ENCODE measurements at regions not wholly inside any gene's neighbourhood (a gene's known extent, or its start where the extent isn't known, plus 50 kb on each side); places are given as distances from the start of the nearest gene placed in this dataset.

DNA sequence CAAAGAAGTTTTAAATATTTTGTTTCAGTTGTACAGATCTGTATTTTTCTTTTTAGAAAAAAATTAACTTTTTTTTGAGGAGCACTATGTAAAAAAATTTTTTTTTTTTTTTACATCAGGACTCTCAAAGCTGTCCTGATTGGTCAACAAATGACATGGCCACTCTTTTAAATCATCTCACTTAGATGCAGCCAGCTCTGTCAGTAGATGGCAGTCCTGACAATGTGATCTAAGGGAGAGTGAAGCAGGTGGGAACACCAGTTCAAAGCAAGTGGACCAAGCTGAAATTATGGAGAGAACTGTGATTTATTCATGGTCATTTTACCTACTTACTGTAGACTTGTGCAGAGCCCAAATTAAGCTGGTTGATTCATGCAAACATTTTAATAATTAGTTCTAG lies 174.7 kb upstream of the GPRIN3 start:
- H3K27me3 ChIP-seq, result no peaks in the 10 kb centered on the region
- TF ChIP-seq EZH2 (IDR thresholded peaks at IDR 0.05) (no peak), EZH2phosphoT487 (IDR thresholded peaks at IDR 0.05) (no peak)
- TF ChIP-seq, protein P1, sequence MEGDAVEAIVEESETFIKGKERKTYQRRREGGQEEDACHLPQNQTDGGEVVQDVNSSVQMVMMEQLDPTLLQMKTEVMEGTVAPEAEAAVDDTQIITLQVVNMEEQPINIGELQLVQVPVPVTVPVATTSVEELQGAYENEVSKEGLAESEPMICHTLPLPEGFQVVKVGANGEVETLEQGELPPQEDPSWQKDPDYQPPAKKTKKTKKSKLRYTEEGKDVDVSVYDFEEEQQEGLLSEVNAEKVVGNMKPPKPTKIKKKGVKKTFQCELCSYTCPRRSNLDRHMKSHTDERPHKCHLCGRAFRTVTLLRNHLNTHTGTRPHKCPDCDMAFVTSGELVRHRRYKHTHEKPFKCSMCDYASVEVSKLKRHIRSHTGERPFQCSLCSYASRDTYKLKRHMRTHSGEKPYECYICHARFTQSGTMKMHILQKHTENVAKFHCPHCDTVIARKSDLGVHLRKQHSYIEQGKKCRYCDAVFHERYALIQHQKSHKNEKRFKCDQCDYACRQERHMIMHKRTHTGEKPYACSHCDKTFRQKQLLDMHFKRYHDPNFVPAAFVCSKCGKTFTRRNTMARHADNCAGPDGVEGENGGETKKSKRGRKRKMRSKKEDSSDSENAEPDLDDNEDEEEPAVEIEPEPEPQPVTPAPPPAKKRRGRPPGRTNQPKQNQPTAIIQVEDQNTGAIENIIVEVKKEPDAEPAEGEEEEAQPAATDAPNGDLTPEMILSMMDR (IDR thresholded peaks at IDR 0.05), result peak; percentile 55
- no peak overlapping the region for H2AFZ ChIP-seq (replicated peaks)
- H3K4me1 ChIP-seq, result no peaks in the 10 kb centered on the region
- no peak overlapping the region for H3K4me2 ChIP-seq
- H3K36me3 Mint-ChIP-seq, result no peaks in the 10 kb centered on the region
- peak; percentile 61 for DNase-seq (ENCODE audit: low spot score)
- H3K27me3 Mint-ChIP-seq (ENCODE audit: insufficient read depth, low read depth), result peaks cover 2% of the 10 kb centered on the region
- peaks cover 2% of the 10 kb centered on the region for H3K9me3 Mint-ChIP-seq
- H3K79me2 ChIP-seq (ENCODE audit: low read depth), result no peaks in the 10 kb centered on the region
- no peak overlapping the region for H3K27ac ChIP-seq
- no peaks in the 10 kb centered on the region for H3K36me3 ChIP-seq
- no peak overlapping the region for H3K4me3 Mint-ChIP-seq
- no peaks in the 10 kb centered on the region for H3F3A ChIP-seq (ENCODE audit: low read depth)
- H3K9ac ChIP-seq, result no peak overlapping the region
- H3K4me3 ChIP-seq, result no peak overlapping the region
- H3K4me1 Mint-ChIP-seq, result no peaks in the 10 kb centered on the region
- H3K9me3 ChIP-seq (ENCODE audit: low read depth), result no peaks in the 10 kb centered on the region
- no peaks in the 10 kb centered on the region for H4K20me1 ChIP-seq (ENCODE audit: low read depth)
- H3K27ac Mint-ChIP-seq, result no peak overlapping the region

DNA sequence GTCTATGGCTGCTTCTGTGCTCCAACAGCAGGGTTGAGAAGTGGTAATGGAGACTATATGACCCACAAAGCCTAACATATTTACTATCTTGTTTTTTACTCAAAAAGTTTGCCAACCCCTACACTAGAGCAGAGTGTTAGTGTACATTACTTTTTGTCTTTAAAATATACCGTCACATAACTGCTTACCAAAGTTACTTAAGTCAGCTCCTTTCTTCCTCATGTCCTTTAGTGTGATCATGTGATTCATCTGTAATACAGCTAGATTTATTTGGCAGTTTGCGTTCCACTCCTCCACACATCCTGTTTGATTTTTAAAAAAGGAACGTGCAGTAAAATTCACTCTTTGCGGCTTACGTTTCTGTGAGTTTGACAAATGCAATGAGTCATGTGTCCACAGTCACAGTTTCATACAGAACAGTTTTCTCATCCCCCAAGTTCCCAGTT lies 162.4 kb upstream of the GPRIN3 start:
- H3K27ac Mint-ChIP-seq, result no peak overlapping the region
- Histone ChIP-seq H3K4me2 (no peak overlapping the region), H3K27ac (no peak overlapping the region), H3K79me2 (ENCODE audit: low read depth) (no peaks in the 10 kb centered on the region), H2AFZ (replicated peaks) (no peak overlapping the region), H3K4me1 (no peaks in the 10 kb centered on the region), H3F3A (ENCODE audit: low read depth) (no peaks in the 10 kb centered on the region), H3K9me3 (ENCODE audit: low read depth) (no peaks in the 10 kb centered on the region), H3K9ac (no peak overlapping the region), H3K36me3 (no peaks in the 10 kb centered on the region), H4K20me1 (ENCODE audit: low read depth) (no peaks in the 10 kb centered on the region), H3K4me3 (no peak overlapping the region), H3K27me3 (no peaks in the 10 kb centered on the region)
- no peaks in the 10 kb centered on the region for H3K36me3 Mint-ChIP-seq
- no peaks in the 10 kb centered on the region for H3K27me3 Mint-ChIP-seq (ENCODE audit: insufficient read depth, low read depth)
- TF ChIP-seq EZH2 (IDR thresholded peaks at IDR 0.05), result no peak
- TF ChIP-seq, protein P1 (IDR thresholded peaks at IDR 0.05), result no peak
- no peak for TF ChIP-seq EZH2phosphoT487 (IDR thresholded peaks at IDR 0.05)
- no peaks in the 10 kb centered on the region for H3K9me3 Mint-ChIP-seq
- H3K4me3 Mint-ChIP-seq, result no peak overlapping the region
- no peak for DNase-seq (ENCODE audit: low spot score)
- peaks cover 2% of the 10 kb centered on the region for H3K4me1 Mint-ChIP-seq

DNA sequence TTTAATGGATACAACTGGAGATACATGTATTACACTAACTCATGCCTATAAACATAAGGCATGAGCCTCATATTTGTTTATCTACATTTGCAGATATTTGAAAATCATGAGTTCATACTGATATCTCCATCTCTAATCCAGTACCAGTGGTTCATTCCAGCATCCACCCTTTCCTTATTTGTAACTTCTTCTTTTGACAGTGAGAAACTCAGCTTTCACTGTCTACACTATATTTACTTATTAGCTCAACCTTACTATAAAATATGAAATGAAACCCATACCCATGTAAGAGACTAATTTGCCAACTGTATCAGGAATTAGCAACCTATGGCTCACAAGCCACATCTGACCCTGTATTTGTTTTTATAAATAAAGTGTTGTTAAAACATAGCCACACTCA lies 161.9 kb upstream of the GPRIN3 start:
- Histone ChIP-seq H2AFZ (replicated peaks) (no peak overlapping the region), H3K4me2 (no peak overlapping the region)

DNA sequence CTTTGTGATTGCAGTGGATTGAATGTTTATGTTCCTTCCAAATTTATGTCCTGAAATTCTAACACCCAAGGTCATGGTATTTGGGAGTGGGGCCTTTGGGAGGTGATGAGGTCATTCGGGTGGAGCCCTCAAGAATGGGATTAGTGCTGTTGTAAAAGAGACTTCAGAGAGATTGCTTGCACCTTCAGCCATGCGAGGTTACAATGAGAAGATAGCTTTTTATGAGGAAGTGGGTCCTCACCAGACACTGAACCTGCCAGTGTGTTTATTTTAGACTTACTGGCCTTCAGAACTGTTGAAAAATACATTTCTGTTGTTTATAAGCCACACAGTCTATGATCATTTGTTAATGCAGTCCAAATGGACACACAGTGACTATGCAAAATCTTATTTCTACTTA lies 161.0 kb upstream of the GPRIN3 start:
- peaks cover 2% of the 10 kb centered on the region for H3K4me1 Mint-ChIP-seq

More for the DNA sequence above, 161.9 kb upstream of the GPRIN3 start:
- no peaks in the 10 kb centered on the region for H3K27me3 ChIP-seq
- H3K36me3 Mint-ChIP-seq, result no peaks in the 10 kb centered on the region
- no peaks in the 10 kb centered on the region for H3K79me2 ChIP-seq (ENCODE audit: low read depth)
- no peaks in the 10 kb centered on the region for H3K4me1 ChIP-seq
- DNase-seq (ENCODE audit: low spot score), result no peak
- no peak overlapping the region for H3K4me3 Mint-ChIP-seq
- H3F3A ChIP-seq (ENCODE audit: low read depth), result no peaks in the 10 kb centered on the region
- no peaks in the 10 kb centered on the region for H3K36me3 ChIP-seq
- H3K9me3 Mint-ChIP-seq, result no peaks in the 10 kb centered on the region
- H3K27me3 Mint-ChIP-seq (ENCODE audit: insufficient read depth, low read depth), result no peaks in the 10 kb centered on the region
- peaks cover 2% of the 10 kb centered on the region for H3K4me1 Mint-ChIP-seq
- H3K27ac ChIP-seq, result no peak overlapping the region
- H4K20me1 ChIP-seq (ENCODE audit: low read depth), result no peaks in the 10 kb centered on the region
- TF ChIP-seq EZH2phosphoT487 (IDR thresholded peaks at IDR 0.05), result no peak
- no peak overlapping the region for H3K27ac Mint-ChIP-seq
- no peaks in the 10 kb centered on the region for H3K9me3 ChIP-seq (ENCODE audit: low read depth)
- H3K9ac ChIP-seq, result no peak overlapping the region
- H3K4me3 ChIP-seq, result no peak overlapping the region

More for the DNA sequence above, 161.0 kb upstream of the GPRIN3 start:
- Histone ChIP-seq H3K79me2 (ENCODE audit: low read depth) (no peaks in the 10 kb centered on the region), H3K36me3 (no peaks in the 10 kb centered on the region), H3K9ac (no peak overlapping the region), H4K20me1 (ENCODE audit: low read depth) (no peaks in the 10 kb centered on the region), H3K9me3 (ENCODE audit: low read depth) (no peaks in the 10 kb centered on the region), H3K27ac (no peak overlapping the region), H3K4me1 (no peaks in the 10 kb centered on the region), H2AFZ (replicated peaks) (no peak overlapping the region), H3K27me3 (no peaks in the 10 kb centered on the region), H3F3A (ENCODE audit: low read depth) (no peaks in the 10 kb centered on the region), H3K4me3 (no peak overlapping the region), H3K4me2 (no peak overlapping the region)
- DNase-seq (ENCODE audit: low spot score), result no peak
- TF ChIP-seq EZH2phosphoT487 (IDR thresholded peaks at IDR 0.05) (no peak), EZH2 (IDR thresholded peaks at IDR 0.05) (no peak)
- TF ChIP-seq, protein P1 (IDR thresholded peaks at IDR 0.05), result no peak
- Mint-ChIP-seq H3K27me3 (ENCODE audit: insufficient read depth, low read depth) (no peaks in the 10 kb centered on the region), H3K4me3 (no peak overlapping the region), H3K36me3 (no peaks in the 10 kb centered on the region), H3K27ac (no peak overlapping the region), H3K9me3 (no peaks in the 10 kb centered on the region)

Measured in neural progenitor cell (in vitro differentiated cells).